ENCODE measurements at regions not wholly inside any gene's neighbourhood (a gene's known extent, or its start where the extent isn't known, plus 50 kb on each side); places are given as distances from the start of the nearest gene placed in this dataset.

GRCh38 chr22:45102896-45103420 lies 60.8 kb upstream of the NUP50 start:
- TF ChIP-seq CTCF (IDR thresholded peaks at IDR 0.05; ENCODE audit: poor library complexity) = no peak
- no peak for TF ChIP-seq EZH2 (IDR thresholded peaks at IDR 0.05; ENCODE audit: borderline replicate concordance)
- TF ChIP-seq EZH2phosphoT487 (IDR thresholded peaks at IDR 0.05; ENCODE audit: low read depth, severe bottlenecking, unreplicated experiment) = no peak

Data from hepatocyte (in vitro differentiated cells).